ENCODE measurements at regions not wholly inside any gene's neighbourhood (a gene's known extent, or its start where the extent isn't known, plus 50 kb on each side); places are given as distances from the start of the nearest gene placed in this dataset.
A peak's percentile ranks its signal among the peaks of the same experiment; 100 is the strongest.

GRCh38 chr15:81758818-81759284, 287.0 kb downstream of the MEX3B start:
- Histone ChIP-seq H3K4me1 (ENCODE audit: control extremely low read depth in 1 of 4, control insufficient read depth in 4 of 4, insufficient read depth in 4 of 4, low read length in 3 of 4) (no peaks in the 10 kb centered on the region), H3K27ac (ENCODE audit: insufficient read depth in 1 of 2, low read depth in 1 of 2, low read length in 2 of 2, poor library complexity in 1 of 2, severe bottlenecking in 2 of 2) (no peak overlapping the region), H3K9me3 (ENCODE audit: control extremely low read depth in 1 of 5, control insufficient read depth in 4 of 5, insufficient read depth in 2 of 5, low read depth in 1 of 5, low read length in 4 of 5) (no peaks in the 10 kb centered on the region), H3K27me3 (replicated peaks in 2 of 5; ENCODE audit: control insufficient read depth in 4 of 5, insufficient read depth in 5 of 5, low read length in 4 of 5) (no peaks in the 10 kb centered on the region), H3K4me3 (ENCODE audit: control insufficient read depth in 1 of 7, extremely low read depth in 1 of 7, insufficient read depth in 4 of 7, low read depth in 2 of 7, low read length in 6 of 7) (no peak overlapping the region), H3K36me3 (ENCODE audit: control insufficient read depth in 4 of 4, insufficient read depth in 4 of 4, low read length in 3 of 4) (no peaks in the 10 kb centered on the region)
- CTCF ChIA-PET, result interaction anchor here (1.0 kb wide), 1 partner anchor 9 kb away, joined by 3 read pairs; no protein-coding TSS in a partner anchor
- no peak for DNase-seq
- POLR2A ChIA-PET, result no interaction called here
- WGBS (ENCODE audit: insufficient coverage), result no CpG with 5 or more reads among the region's 2 CpGs

- DNase-seq, result no peak
- H3K27ac ChIP-seq (ENCODE audit: insufficient read depth in 1 of 2, low read depth in 1 of 2, low read length in 2 of 2, poor library complexity in 1 of 2, severe bottlenecking in 2 of 2), result no peak overlapping the region
- H3K36me3 ChIP-seq (ENCODE audit: control insufficient read depth in 4 of 4, insufficient read depth in 4 of 4, low read length in 3 of 4), result no peaks in the 10 kb centered on the region
- H3K27me3 ChIP-seq (replicated peaks in 2 of 5; ENCODE audit: control insufficient read depth in 4 of 5, insufficient read depth in 5 of 5, low read length in 4 of 5), result no peaks in the 10 kb centered on the region
- H3K4me1 ChIP-seq (ENCODE audit: control extremely low read depth in 1 of 4, control insufficient read depth in 4 of 4, insufficient read depth in 4 of 4, low read length in 3 of 4), result peaks cover 0 to 20% (median 1%) of the 10 kb centered on the region in 4 experiments
- H3K4me3 ChIP-seq (ENCODE audit: control insufficient read depth in 1 of 7, extremely low read depth in 1 of 7, insufficient read depth in 4 of 7, low read depth in 2 of 7, low read length in 6 of 7), result no peak overlapping the region
- ChIA-PET CTCF (no interaction called here), POLR2A (no interaction called here)
- no peaks in the 10 kb centered on the region for H3K9me3 ChIP-seq (ENCODE audit: control extremely low read depth in 1 of 5, control insufficient read depth in 4 of 5, insufficient read depth in 2 of 5, low read depth in 1 of 5, low read length in 4 of 5)
- WGBS (ENCODE audit: insufficient coverage), result 98% methylated on average over 4 of the region's 4 CpGs
These were observed 290.2 kb downstream of the MEX3B start for GRCh38 chr15:81755626-81756025.

GRCh38 chr15:81754078-81754477, 291.7 kb downstream of the MEX3B start:
- CTCF ChIA-PET, result no interaction called here
- POLR2A ChIA-PET, result no interaction called here
- no peaks in the 10 kb centered on the region for H3K9me3 ChIP-seq (ENCODE audit: control extremely low read depth in 1 of 5, control insufficient read depth in 4 of 5, insufficient read depth in 2 of 5, low read depth in 1 of 5, low read length in 4 of 5)
- WGBS (ENCODE audit: insufficient coverage), result 80% methylated on average over 1 of the region's 1 CpG
- H3K36me3 ChIP-seq (ENCODE audit: control insufficient read depth in 4 of 4, insufficient read depth in 4 of 4, low read length in 3 of 4), result no peaks in the 10 kb centered on the region
- no peaks in the 10 kb centered on the region for H3K27me3 ChIP-seq (replicated peaks in 2 of 5; ENCODE audit: control insufficient read depth in 4 of 5, insufficient read depth in 5 of 5, low read length in 4 of 5)
- H3K4me3 ChIP-seq (ENCODE audit: control insufficient read depth in 1 of 7, extremely low read depth in 1 of 7, insufficient read depth in 4 of 7, low read depth in 2 of 7, low read length in 6 of 7), result no peak overlapping the region
- H3K27ac ChIP-seq (ENCODE audit: insufficient read depth in 1 of 2, low read depth in 1 of 2, low read length in 2 of 2, poor library complexity in 1 of 2, severe bottlenecking in 2 of 2), result no peak overlapping the region
- DNase-seq, result no peak
- H3K4me1 ChIP-seq (ENCODE audit: control extremely low read depth in 1 of 4, control insufficient read depth in 4 of 4, insufficient read depth in 4 of 4, low read length in 3 of 4), result peaks cover 0 to 36% (median 8%) of the 10 kb centered on the region in 4 experiments

- Histone ChIP-seq H3K4me1 (ENCODE audit: control extremely low read depth in 1 of 4, control insufficient read depth in 4 of 4, insufficient read depth in 4 of 4, low read length in 3 of 4) (peaks cover 0 to 36% (median 8%) of the 10 kb centered on the region in 4 experiments), H3K27me3 (replicated peaks in 2 of 5; ENCODE audit: control insufficient read depth in 4 of 5, insufficient read depth in 5 of 5, low read length in 4 of 5) (no peaks in the 10 kb centered on the region), H3K36me3 (ENCODE audit: control insufficient read depth in 4 of 4, insufficient read depth in 4 of 4, low read length in 3 of 4) (no peaks in the 10 kb centered on the region), H3K27ac (ENCODE audit: insufficient read depth in 1 of 2, low read depth in 1 of 2, low read length in 2 of 2, poor library complexity in 1 of 2, severe bottlenecking in 2 of 2) (no peak overlapping the region), H3K9me3 (ENCODE audit: control extremely low read depth in 1 of 5, control insufficient read depth in 4 of 5, insufficient read depth in 2 of 5, low read depth in 1 of 5, low read length in 4 of 5) (no peaks in the 10 kb centered on the region), H3K4me3 (ENCODE audit: control insufficient read depth in 1 of 7, extremely low read depth in 1 of 7, insufficient read depth in 4 of 7, low read depth in 2 of 7, low read length in 6 of 7) (no peak overlapping the region)
- ChIA-PET CTCF (no interaction called here), POLR2A (no interaction called here)
- no peak for DNase-seq
- WGBS (ENCODE audit: insufficient coverage), result 88% methylated on average over 1 of the region's 4 CpGs
These were observed 292.8 kb downstream of the MEX3B start for GRCh38 chr15:81752974-81753373.

- no peaks in the 10 kb centered on the region for H3K9me3 ChIP-seq (ENCODE audit: control extremely low read depth in 1 of 5, control insufficient read depth in 4 of 5, insufficient read depth in 2 of 5, low read depth in 1 of 5, low read length in 4 of 5)
- WGBS (ENCODE audit: insufficient coverage), result 82% methylated on average over 3 of the region's 3 CpGs
- no peak overlapping the region for H3K27ac ChIP-seq (ENCODE audit: insufficient read depth in 1 of 2, low read depth in 1 of 2, low read length in 2 of 2, poor library complexity in 1 of 2, severe bottlenecking in 2 of 2)
- ChIA-PET POLR2A (no interaction called here), CTCF (no interaction called here)
- DNase-seq, result peak; percentile 5 to 63 (median 58)
- no peaks in the 10 kb centered on the region for H3K36me3 ChIP-seq (ENCODE audit: control insufficient read depth in 4 of 4, insufficient read depth in 4 of 4, low read length in 3 of 4)
- peaks cover 0 to 41% (median 9%) of the 10 kb centered on the region in 4 experiments for H3K4me1 ChIP-seq (ENCODE audit: control extremely low read depth in 1 of 4, control insufficient read depth in 4 of 4, insufficient read depth in 4 of 4, low read length in 3 of 4)
- no peaks in the 10 kb centered on the region for H3K27me3 ChIP-seq (replicated peaks in 2 of 5; ENCODE audit: control insufficient read depth in 4 of 5, insufficient read depth in 5 of 5, low read length in 4 of 5)
- H3K4me3 ChIP-seq (ENCODE audit: control insufficient read depth in 1 of 7, extremely low read depth in 1 of 7, insufficient read depth in 4 of 7, low read depth in 2 of 7, low read length in 6 of 7), result no peak overlapping the region
These were observed 293.3 kb downstream of the MEX3B start for GRCh38 chr15:81752546-81752942.

GRCh38 chr15:81751816-81752545, 293.8 kb downstream of the MEX3B start:
- Histone ChIP-seq H3K27me3 (replicated peaks in 2 of 5; ENCODE audit: control insufficient read depth in 4 of 5, insufficient read depth in 5 of 5, low read length in 4 of 5) (no peaks in the 10 kb centered on the region), H3K36me3 (ENCODE audit: control insufficient read depth in 4 of 4, insufficient read depth in 4 of 4, low read length in 3 of 4) (no peaks in the 10 kb centered on the region), H3K4me1 (ENCODE audit: control extremely low read depth in 1 of 4, control insufficient read depth in 4 of 4, insufficient read depth in 4 of 4, low read length in 3 of 4) (peaks cover 1 to 46% (median 12%) of the 10 kb centered on the region in 4 experiments), H3K4me3 (ENCODE audit: control insufficient read depth in 1 of 7, extremely low read depth in 1 of 7, insufficient read depth in 4 of 7, low read depth in 2 of 7, low read length in 6 of 7) (no peak overlapping the region), H3K9me3 (ENCODE audit: control extremely low read depth in 1 of 5, control insufficient read depth in 4 of 5, insufficient read depth in 2 of 5, low read depth in 1 of 5, low read length in 4 of 5) (no peaks in the 10 kb centered on the region), H3K27ac (ENCODE audit: insufficient read depth in 1 of 2, low read depth in 1 of 2, low read length in 2 of 2, poor library complexity in 1 of 2, severe bottlenecking in 2 of 2) (no peak overlapping the region)
- no peak for DNase-seq
- POLR2A ChIA-PET, result no interaction called here
- CTCF ChIA-PET, result no interaction called here
- 100% methylated on average over 2 of the region's 6 CpGs for WGBS (ENCODE audit: insufficient coverage)

GRCh38 chr15:81751256-81751655, 294.6 kb downstream of the MEX3B start:
- no peak for DNase-seq
- peaks cover 3 to 49% (median 12%) of the 10 kb centered on the region in 4 experiments for H3K4me1 ChIP-seq (ENCODE audit: control extremely low read depth in 1 of 4, control insufficient read depth in 4 of 4, insufficient read depth in 4 of 4, low read length in 3 of 4)
- no peaks in the 10 kb centered on the region for H3K9me3 ChIP-seq (ENCODE audit: control extremely low read depth in 1 of 5, control insufficient read depth in 4 of 5, insufficient read depth in 2 of 5, low read depth in 1 of 5, low read length in 4 of 5)
- H3K36me3 ChIP-seq (ENCODE audit: control insufficient read depth in 4 of 4, insufficient read depth in 4 of 4, low read length in 3 of 4), result no peaks in the 10 kb centered on the region
- ChIA-PET CTCF (no interaction called here), POLR2A (no interaction called here)
- no peak overlapping the region for H3K27ac ChIP-seq (ENCODE audit: insufficient read depth in 1 of 2, low read depth in 1 of 2, low read length in 2 of 2, poor library complexity in 1 of 2, severe bottlenecking in 2 of 2)
- WGBS (ENCODE audit: insufficient coverage), result 96% methylated on average over 6 of the region's 7 CpGs
- no peak overlapping the region for H3K4me3 ChIP-seq (ENCODE audit: control insufficient read depth in 1 of 7, extremely low read depth in 1 of 7, insufficient read depth in 4 of 7, low read depth in 2 of 7, low read length in 6 of 7)
- no peaks in the 10 kb centered on the region for H3K27me3 ChIP-seq (replicated peaks in 2 of 5; ENCODE audit: control insufficient read depth in 4 of 5, insufficient read depth in 5 of 5, low read length in 4 of 5)

Measured in common myeloid progenitor, CD34-positive (primary cell).